Activated naive CD4-positive, alpha-beta T cell treated with anti-CD3 and anti-CD28 coated beads, Interleukin-2, amount 50 U/mL, for 24 hours (primary cell): ENCODE measurements at regions not wholly inside any gene's neighbourhood (a gene's known extent, or its start where the extent isn't known, plus 50 kb on each side); places are given as distances from the start of the nearest gene placed in this dataset.

Source experiments
- H3K27ac Mint-ChIP-seq: one replicate; pipeline ENCODE4 v1.8.0; 2021; ENCODE audit warnings: mild to moderate bottlenecking, mixed read lengths
- H3K27me3 Mint-ChIP-seq: one replicate; pipeline ENCODE4 v1.8.0; 2021; ENCODE audit warnings: mixed read lengths
- H3K36me3 Mint-ChIP-seq: one replicate; pipeline ENCODE4 v1.8.0; 2021; ENCODE audit warnings: mixed read lengths
- H3K4me1 Mint-ChIP-seq: one replicate; pipeline ENCODE4 v1.8.0; 2021; ENCODE audit warnings: mixed read lengths
- H3K4me3 Mint-ChIP-seq: one replicate; pipeline ENCODE4 v1.8.0; 2021; ENCODE audit warnings: mild to moderate bottlenecking, mixed read lengths
- H3K9me3 Mint-ChIP-seq: one replicate; pipeline ENCODE4 v1.8.0; 2021; ENCODE audit warnings: mixed read lengths

GRCh38 chr6:148251891-148252290, 90.7 kb upstream of the SASH1 start:
- Mint-ChIP-seq H3K4me3 (no peak overlapping the region), H3K9me3 (no peaks in the 10 kb centered on the region), H3K27ac (no peak overlapping the region), H3K4me1 (no peaks in the 10 kb centered on the region), H3K27me3 (peaks cover 1% of the 10 kb centered on the region), H3K36me3 (no peaks in the 10 kb centered on the region)

DNA sequence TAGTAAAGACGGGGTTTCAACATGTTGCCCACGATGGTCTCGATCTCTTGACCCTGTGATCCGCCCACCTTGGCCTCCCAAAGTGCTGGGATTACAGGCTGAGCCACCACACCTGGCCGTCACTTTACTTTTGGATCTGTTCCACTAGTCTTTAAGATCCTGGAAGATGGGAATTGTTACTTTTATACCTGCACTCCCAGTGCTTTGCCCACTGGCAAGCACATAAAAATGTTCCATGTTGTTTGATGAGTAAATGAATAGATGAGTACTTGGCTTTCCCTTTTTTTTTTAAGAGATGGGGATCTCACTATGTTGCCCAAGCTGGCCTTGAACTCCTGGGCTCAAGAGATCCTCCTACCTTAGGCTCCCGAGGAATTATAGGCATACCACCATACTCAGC, 84.8 kb upstream of the SASH1 start:
- Mint-ChIP-seq H3K4me1 (no peaks in the 10 kb centered on the region), H3K4me3 (no peak overlapping the region), H3K9me3 (no peaks in the 10 kb centered on the region), H3K27me3 (no peaks in the 10 kb centered on the region), H3K27ac (no peak overlapping the region), H3K36me3 (no peaks in the 10 kb centered on the region)

GRCh38 chr6:148258868-148259267, 83.8 kb upstream of the SASH1 start:
- Mint-ChIP-seq H3K36me3 (no peaks in the 10 kb centered on the region), H3K4me1 (no peaks in the 10 kb centered on the region), H3K27ac (no peak overlapping the region), H3K4me3 (no peak overlapping the region), H3K9me3 (no peaks in the 10 kb centered on the region), H3K27me3 (peaks cover 2% of the 10 kb centered on the region)

GRCh38 chr6:148261470-148261869, 81.2 kb upstream of the SASH1 start:
- Mint-ChIP-seq H3K9me3 (no peaks in the 10 kb centered on the region), H3K36me3 (no peaks in the 10 kb centered on the region), H3K27ac (no peak overlapping the region), H3K27me3 (peaks cover 2% of the 10 kb centered on the region), H3K4me1 (no peaks in the 10 kb centered on the region), H3K4me3 (no peak overlapping the region)

DNA sequence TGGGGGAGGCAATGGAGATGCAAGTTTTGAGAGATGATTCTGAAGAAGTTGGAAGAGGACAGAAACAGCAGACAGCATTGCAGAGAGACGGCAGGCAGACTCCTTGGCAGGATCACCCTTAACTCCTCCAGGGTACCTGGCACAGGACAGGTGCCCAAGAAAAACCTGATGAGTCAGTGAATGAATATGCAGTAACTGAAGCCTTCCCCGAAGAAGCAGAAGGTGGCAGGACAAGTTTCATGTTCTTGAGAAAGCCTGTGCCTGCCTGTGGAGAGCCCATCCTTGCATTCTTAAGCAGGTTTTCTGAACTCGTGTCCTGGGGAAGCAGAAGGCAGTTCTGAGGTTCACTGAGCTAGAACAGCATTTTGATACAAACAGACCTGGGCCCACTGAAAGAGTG, 79.6 kb upstream of the SASH1 start:
- H3K4me3 Mint-ChIP-seq = no peak overlapping the region
- H3K27ac Mint-ChIP-seq = no peak overlapping the region
- peaks cover 2% of the 10 kb centered on the region for H3K27me3 Mint-ChIP-seq
- H3K36me3 Mint-ChIP-seq = no peaks in the 10 kb centered on the region
- H3K4me1 Mint-ChIP-seq = no peaks in the 10 kb centered on the region
- H3K9me3 Mint-ChIP-seq = no peaks in the 10 kb centered on the region

DNA sequence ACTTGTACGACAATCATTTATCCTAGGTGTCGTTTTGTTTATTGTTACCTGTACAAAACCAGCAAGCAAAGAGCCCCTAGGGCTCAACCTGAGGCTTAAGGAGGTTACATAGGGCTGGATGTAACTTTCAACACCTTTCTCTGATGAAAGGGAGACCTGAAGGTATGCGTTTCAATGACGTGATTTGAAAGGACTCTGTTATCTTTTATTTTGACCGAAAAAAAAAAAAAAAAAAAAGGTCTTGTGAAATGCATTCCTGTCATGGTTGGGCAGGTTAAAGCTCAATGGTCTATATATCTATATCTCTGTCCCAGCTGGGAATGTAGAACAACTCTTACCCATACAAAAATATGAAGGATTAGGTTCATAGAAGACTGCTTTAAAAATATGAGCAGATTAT, 78.7 kb upstream of the SASH1 start:
- no peaks in the 10 kb centered on the region for H3K4me1 Mint-ChIP-seq
- no peaks in the 10 kb centered on the region for H3K9me3 Mint-ChIP-seq
- no peak overlapping the region for H3K27ac Mint-ChIP-seq
- H3K36me3 Mint-ChIP-seq = no peaks in the 10 kb centered on the region
- H3K4me3 Mint-ChIP-seq = no peak overlapping the region
- H3K27me3 Mint-ChIP-seq = peaks cover 2% of the 10 kb centered on the region

DNA sequence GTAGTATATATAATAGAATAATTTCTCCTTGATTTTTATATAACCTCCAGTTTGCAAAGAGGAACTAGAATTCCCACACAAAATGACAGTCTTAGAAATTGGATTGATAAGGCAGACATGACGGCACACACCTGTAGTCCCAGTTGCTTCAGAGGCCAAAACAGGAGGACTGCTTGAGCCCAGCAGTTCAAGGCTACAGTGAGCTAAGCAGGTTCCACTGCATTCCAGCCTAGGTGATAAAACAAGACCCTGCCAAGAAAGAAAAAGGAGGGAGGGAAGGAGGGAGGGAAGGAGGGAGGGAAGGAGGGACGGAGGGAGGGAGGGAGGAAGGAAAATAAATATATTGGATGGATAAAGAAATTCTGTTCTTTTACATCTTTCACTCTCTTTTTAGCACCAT, 77.6 kb upstream of the SASH1 start:
- H3K4me1 Mint-ChIP-seq = no peaks in the 10 kb centered on the region
- no peaks in the 10 kb centered on the region for H3K36me3 Mint-ChIP-seq
- H3K27ac Mint-ChIP-seq = no peak overlapping the region
- H3K27me3 Mint-ChIP-seq = peaks cover 4% of the 10 kb centered on the region
- H3K4me3 Mint-ChIP-seq = no peak overlapping the region
- H3K9me3 Mint-ChIP-seq = no peaks in the 10 kb centered on the region

- Mint-ChIP-seq H3K36me3 (no peaks in the 10 kb centered on the region), H3K27ac (no peak overlapping the region), H3K4me3 (no peak overlapping the region), H3K4me1 (no peaks in the 10 kb centered on the region), H3K9me3 (no peaks in the 10 kb centered on the region), H3K27me3 (peaks cover 2% of the 10 kb centered on the region)
Measured at GRCh38 chr6:148269386-148269785, 73.3 kb upstream of the SASH1 start.

DNA sequence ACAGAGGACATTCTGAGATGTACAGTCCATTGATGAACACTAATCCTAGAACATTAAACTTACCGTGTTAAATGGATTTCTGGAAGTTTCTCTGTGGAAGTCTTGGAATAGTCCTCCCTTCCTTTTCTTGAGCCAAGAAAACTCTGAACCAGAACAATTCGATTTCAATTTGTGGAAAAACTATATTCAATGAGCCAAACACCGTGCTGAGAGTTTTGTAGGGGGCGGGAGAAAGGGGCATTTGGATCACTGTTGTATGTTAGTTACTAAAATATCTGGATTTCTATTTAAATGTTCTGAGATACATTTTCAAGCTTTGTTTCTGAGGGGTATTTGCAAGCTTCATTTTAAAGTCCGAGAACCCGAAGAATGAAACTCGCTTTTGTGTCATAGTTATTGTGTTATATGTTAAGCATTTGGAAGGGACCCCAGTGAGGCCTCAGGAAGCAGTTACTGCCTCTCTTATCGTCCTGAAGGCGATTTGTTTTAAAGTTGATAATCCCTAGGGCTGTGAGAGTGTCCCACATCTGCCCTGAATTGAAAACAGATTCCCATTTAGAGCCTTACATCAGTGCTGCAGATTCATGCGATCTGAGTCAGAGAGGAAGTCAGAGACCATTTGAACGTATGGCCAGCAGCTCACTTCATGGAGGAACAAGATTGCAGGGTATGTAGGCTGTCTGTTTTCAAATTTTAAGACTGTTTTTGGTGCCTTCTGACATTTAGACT, 70.8 kb upstream of the SASH1 start:
- Mint-ChIP-seq H3K4me3 (no peak overlapping the region), H3K9me3 (no peaks in the 10 kb centered on the region), H3K27me3 (peaks cover 5% of the 10 kb centered on the region), H3K4me1 (no peaks in the 10 kb centered on the region), H3K27ac (no peak overlapping the region), H3K36me3 (no peaks in the 10 kb centered on the region)

DNA sequence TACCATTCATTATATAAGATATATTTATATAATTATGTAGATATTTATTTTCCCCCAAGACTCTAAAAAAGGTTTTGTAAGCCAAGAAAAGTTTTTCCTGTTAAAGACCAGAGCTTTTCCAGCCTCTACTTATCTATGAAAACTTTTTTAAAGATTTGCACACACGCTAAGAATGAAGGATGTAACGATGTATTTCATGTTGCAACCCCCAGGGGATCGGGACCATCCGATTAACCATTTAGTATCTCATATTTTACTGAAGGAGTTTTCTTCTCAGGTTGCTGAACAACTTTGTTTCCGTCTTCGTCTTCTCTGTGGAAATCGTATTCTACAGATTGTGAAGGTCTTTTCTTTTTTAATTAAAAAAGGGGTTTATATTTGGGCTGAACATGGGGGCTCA, 70.0 kb upstream of the SASH1 start:
- H3K36me3 Mint-ChIP-seq = no peaks in the 10 kb centered on the region
- no peaks in the 10 kb centered on the region for H3K4me1 Mint-ChIP-seq
- no peaks in the 10 kb centered on the region for H3K9me3 Mint-ChIP-seq
- H3K27ac Mint-ChIP-seq = no peak overlapping the region
- H3K4me3 Mint-ChIP-seq = no peak overlapping the region
- peaks cover 5% of the 10 kb centered on the region for H3K27me3 Mint-ChIP-seq

DNA sequence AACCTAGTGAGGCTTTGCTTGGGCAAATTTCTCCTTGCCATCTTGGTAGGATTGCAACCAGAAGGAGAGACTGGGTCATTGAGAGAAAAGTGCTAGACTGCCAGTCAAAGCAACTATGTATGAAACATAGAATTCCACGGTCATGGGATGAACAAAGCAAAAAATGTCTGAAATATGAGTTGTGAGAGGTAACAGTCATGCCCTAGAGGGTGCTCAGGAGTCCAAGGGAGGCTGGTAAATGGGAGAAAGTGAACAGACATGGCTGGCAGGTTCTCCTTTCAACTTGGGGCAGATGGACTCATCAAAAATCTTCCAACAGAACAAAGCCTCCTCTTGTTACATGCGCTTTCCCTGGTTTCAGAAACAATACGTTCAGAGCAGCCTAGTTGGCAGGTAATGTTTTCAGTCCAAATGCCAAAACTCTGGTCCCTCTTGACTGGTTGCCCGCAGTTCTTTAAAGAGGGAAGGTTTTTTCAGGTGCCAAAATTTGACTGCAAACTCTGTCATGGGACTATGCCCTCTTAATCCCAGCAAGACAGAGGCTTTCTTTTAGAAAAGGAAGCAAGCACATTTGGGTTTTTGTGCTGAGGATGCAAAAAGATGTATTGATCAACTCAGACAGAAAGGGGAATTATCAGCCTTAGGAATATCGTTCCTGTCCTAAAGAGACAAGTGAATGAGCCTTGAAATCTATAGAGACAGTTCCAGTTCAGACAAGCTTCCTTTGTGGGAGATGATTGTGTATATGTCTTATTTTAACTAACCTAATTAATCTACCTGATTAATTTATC, 68.5 kb upstream of the SASH1 start:
- peaks cover 5% of the 10 kb centered on the region for H3K27me3 Mint-ChIP-seq
- H3K4me3 Mint-ChIP-seq = no peak overlapping the region
- H3K9me3 Mint-ChIP-seq = no peaks in the 10 kb centered on the region
- no peak overlapping the region for H3K27ac Mint-ChIP-seq
- H3K4me1 Mint-ChIP-seq = no peaks in the 10 kb centered on the region
- no peaks in the 10 kb centered on the region for H3K36me3 Mint-ChIP-seq

GRCh38 chr6:148274809-148275208, 67.8 kb upstream of the SASH1 start:
- no peak overlapping the region for H3K4me3 Mint-ChIP-seq
- no peaks in the 10 kb centered on the region for H3K9me3 Mint-ChIP-seq
- peaks cover 5% of the 10 kb centered on the region for H3K27me3 Mint-ChIP-seq
- H3K4me1 Mint-ChIP-seq = no peaks in the 10 kb centered on the region
- H3K36me3 Mint-ChIP-seq = no peaks in the 10 kb centered on the region
- no peak overlapping the region for H3K27ac Mint-ChIP-seq

- Mint-ChIP-seq H3K4me1 (no peaks in the 10 kb centered on the region), H3K4me3 (no peak overlapping the region), H3K27me3 (peaks cover 1% of the 10 kb centered on the region), H3K36me3 (no peaks in the 10 kb centered on the region), H3K27ac (no peak overlapping the region), H3K9me3 (no peaks in the 10 kb centered on the region)
Measured at GRCh38 chr6:148285205-148285604, 57.4 kb upstream of the SASH1 start.

DNA sequence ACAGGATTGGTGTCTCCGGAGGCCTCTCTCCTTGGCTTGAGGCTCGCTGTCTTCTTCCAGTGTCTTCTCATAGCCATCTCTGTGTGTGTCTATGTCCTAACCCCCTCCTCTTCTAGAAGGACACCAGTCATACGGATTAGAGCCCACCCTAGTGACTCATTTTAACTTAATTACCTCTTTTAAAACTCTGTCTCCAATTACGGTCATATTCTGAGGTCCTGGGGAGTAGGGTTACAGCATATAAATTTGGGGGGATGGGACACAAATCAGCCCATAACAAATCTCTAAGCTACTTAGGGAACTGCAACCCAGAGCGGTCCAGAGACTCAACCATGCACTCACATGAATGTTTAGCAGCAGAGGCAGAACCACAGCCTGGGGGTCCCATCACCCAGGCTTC, 56.1 kb upstream of the SASH1 start:
- Mint-ChIP-seq H3K4me3 (no peak overlapping the region), H3K27ac (no peak overlapping the region), H3K27me3 (peaks cover 1% of the 10 kb centered on the region), H3K9me3 (no peaks in the 10 kb centered on the region), H3K4me1 (no peaks in the 10 kb centered on the region), H3K36me3 (no peaks in the 10 kb centered on the region)

DNA sequence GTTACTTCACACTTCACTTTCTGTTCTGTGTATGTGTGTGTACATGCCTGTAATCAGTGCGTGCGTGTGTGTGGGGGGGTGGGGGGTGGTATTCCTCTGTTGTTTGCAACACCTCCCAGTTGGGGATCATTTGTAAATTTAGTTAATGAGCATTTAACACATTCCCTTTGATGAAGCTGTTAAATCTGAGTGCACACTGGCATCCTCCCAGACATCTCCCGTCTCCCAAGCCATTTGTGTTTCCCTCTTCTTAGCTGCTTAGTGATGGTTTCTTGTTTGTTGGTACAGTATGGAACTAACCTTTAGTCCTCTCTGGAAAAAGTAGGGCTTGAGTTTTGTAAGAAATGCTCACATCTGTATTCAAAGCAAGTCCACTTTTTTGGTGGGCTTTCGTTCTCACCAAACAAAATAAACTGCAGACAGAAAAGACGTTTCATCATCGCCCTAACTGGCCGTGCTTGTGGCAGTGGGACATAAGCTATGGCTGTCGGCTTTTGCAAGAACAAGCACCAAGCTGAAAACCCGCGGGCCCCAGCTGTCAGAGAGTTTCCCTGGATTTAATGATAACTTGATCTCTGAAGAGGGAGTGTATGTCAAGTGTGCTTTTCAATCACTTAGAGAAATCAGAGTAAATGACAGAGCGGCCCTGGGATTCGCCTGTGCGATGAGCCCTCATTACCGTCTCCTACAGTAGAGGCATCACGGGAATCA, 54.9 kb upstream of the SASH1 start:
- Mint-ChIP-seq H3K4me1 (no peaks in the 10 kb centered on the region), H3K9me3 (no peaks in the 10 kb centered on the region), H3K27ac (no peak overlapping the region), H3K4me3 (no peak overlapping the region), H3K36me3 (no peaks in the 10 kb centered on the region), H3K27me3 (peaks cover 1% of the 10 kb centered on the region)

DNA sequence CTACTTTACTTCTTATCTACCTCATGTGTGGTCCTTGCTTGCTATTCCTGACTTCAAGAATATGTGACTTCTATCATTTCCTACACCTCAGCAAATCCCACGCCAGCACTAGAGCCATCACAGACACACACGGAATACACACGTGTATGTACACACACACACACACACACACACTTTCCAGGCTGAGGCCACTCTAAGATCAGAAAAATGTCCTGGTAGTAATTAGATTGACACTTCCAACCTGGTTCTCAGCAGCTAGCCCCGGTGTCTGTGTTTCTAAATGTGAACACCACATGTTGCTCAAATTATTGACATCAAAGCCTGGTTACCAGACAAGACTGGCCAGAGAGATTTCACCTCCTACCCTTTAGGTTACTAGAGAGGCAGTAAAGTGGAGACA, 54.1 kb upstream of the SASH1 start:
- H3K27ac Mint-ChIP-seq = no peak overlapping the region
- H3K4me3 Mint-ChIP-seq = no peak overlapping the region
- no peaks in the 10 kb centered on the region for H3K36me3 Mint-ChIP-seq
- H3K4me1 Mint-ChIP-seq = no peaks in the 10 kb centered on the region
- peaks cover 1% of the 10 kb centered on the region for H3K27me3 Mint-ChIP-seq
- no peaks in the 10 kb centered on the region for H3K9me3 Mint-ChIP-seq
